Parathyroid adenoma (tissue), 2 donors: ENCODE measurements at regions not wholly inside any gene's neighbourhood (a gene's known extent, or its start where the extent isn't known, plus 50 kb on each side); places are given as distances from the start of the nearest gene placed in this dataset.

Experiments used
- H2AFZ ChIP-seq: fragments of 300-600 bp; sonication (generic); one replicate; pipeline ENCODE4 v1.7.0; 2017; ENCODE audit warnings: antibody characterized with exemption, mild to moderate bottlenecking
- H3K27ac ChIP-seq: fragments of 300-600 bp; sonication (generic); one replicate; pipeline ENCODE4 v1.7.0; 2017
- H3K27me3 ChIP-seq: fragments of 300-600 bp; sonication (generic); one replicate; pipeline ENCODE4 v1.7.0; 2017; ENCODE audit warnings: low read length; ENCODE audit not compliant: control insufficient read depth, insufficient read depth
- H3K36me3 ChIP-seq: fragments of 300-600 bp; sonication (generic); one replicate; pipeline ENCODE4 v1.7.0; 2017; ENCODE audit warnings: low read length; ENCODE audit not compliant: control insufficient read depth, insufficient read depth
- H3K4me1 ChIP-seq: fragments of 300-600 bp; sonication (generic); one replicate; pipeline ENCODE4 v1.7.0; 2017; ENCODE audit warnings: control low read depth
- H3K4me2 ChIP-seq: fragments of 300-600 bp; sonication (generic); one replicate; pipeline ENCODE4 v1.7.0; 2017; ENCODE audit warnings: low read length
- H3K4me3 ChIP-seq: fragments of 300-600 bp; sonication (generic); one replicate; pipeline ENCODE4 v1.7.0; 2017; ENCODE audit warnings: low read depth, low read length
- H3K79me2 ChIP-seq: fragments of 300-600 bp; sonication (generic); one replicate; pipeline ENCODE4 v1.7.0; 2017; ENCODE audit warnings: control low read depth
- H3K9ac ChIP-seq: fragments of 300-600 bp; sonication (generic); one replicate; pipeline ENCODE4 v1.7.0; 2017; ENCODE audit warnings: mild to moderate bottlenecking
- H3K9me3 ChIP-seq: fragments of 300-600 bp; sonication (generic); one replicate; pipeline ENCODE4 v1.7.0; 2017; ENCODE audit warnings: low read length; ENCODE audit not compliant: control insufficient read depth
- TF ChIP-seq, protein P1 (sequence below): fragments of 300-600 bp; sonication (generic); IDR thresholded peaks from one replicate; pipeline ENCODE4 v1.7.0; 2017; ENCODE audit warnings: antibody characterized with exemption, mild to moderate bottlenecking
- donor health status: primary hyperparathyroidism.

GRCh38 chr10:33524041-33524440 is 189.6 kb upstream of the NRP1 start:
- Histone ChIP-seq H2AFZ (no peak overlapping the region), H3K27ac (no peak overlapping the region), H3K4me3 (no peak overlapping the region), H3K9me3 (no peaks in the 10 kb centered on the region), H3K4me2 (no peak overlapping the region), H3K9ac (no peak overlapping the region), H3K27me3 (no peaks in the 10 kb centered on the region), H3K36me3 (no peaks in the 10 kb centered on the region), H3K79me2 (no peaks in the 10 kb centered on the region), H3K4me1 (no peaks in the 10 kb centered on the region)
- TF ChIP-seq, protein P1, sequence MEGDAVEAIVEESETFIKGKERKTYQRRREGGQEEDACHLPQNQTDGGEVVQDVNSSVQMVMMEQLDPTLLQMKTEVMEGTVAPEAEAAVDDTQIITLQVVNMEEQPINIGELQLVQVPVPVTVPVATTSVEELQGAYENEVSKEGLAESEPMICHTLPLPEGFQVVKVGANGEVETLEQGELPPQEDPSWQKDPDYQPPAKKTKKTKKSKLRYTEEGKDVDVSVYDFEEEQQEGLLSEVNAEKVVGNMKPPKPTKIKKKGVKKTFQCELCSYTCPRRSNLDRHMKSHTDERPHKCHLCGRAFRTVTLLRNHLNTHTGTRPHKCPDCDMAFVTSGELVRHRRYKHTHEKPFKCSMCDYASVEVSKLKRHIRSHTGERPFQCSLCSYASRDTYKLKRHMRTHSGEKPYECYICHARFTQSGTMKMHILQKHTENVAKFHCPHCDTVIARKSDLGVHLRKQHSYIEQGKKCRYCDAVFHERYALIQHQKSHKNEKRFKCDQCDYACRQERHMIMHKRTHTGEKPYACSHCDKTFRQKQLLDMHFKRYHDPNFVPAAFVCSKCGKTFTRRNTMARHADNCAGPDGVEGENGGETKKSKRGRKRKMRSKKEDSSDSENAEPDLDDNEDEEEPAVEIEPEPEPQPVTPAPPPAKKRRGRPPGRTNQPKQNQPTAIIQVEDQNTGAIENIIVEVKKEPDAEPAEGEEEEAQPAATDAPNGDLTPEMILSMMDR = no peak

- no peaks in the 10 kb centered on the region for H3K27me3 ChIP-seq
- H3K27ac ChIP-seq = no peak overlapping the region
- H3K9ac ChIP-seq = no peak overlapping the region
- TF ChIP-seq, protein P1 = no peak
- no peaks in the 10 kb centered on the region for H3K4me1 ChIP-seq
- no peaks in the 10 kb centered on the region for H3K36me3 ChIP-seq
- no peaks in the 10 kb centered on the region for H3K79me2 ChIP-seq
- H3K9me3 ChIP-seq = no peaks in the 10 kb centered on the region
- H3K4me3 ChIP-seq = no peak overlapping the region
- no peak overlapping the region for H3K4me2 ChIP-seq
- no peak overlapping the region for H2AFZ ChIP-seq
These were observed 188.8 kb upstream of the NRP1 start for GRCh38 chr10:33523236-33523792.

GRCh38 chr10:33521904-33522303 is 187.4 kb upstream of the NRP1 start:
- Histone ChIP-seq H3K27me3 (no peaks in the 10 kb centered on the region), H3K79me2 (no peaks in the 10 kb centered on the region), H3K27ac (no peak overlapping the region), H3K4me1 (no peaks in the 10 kb centered on the region), H3K36me3 (no peaks in the 10 kb centered on the region), H3K9ac (no peak overlapping the region), H3K4me3 (no peak overlapping the region), H3K4me2 (no peak overlapping the region), H3K9me3 (no peaks in the 10 kb centered on the region), H2AFZ (no peak overlapping the region)
- TF ChIP-seq, protein P1 = no peak

GRCh38 chr10:33521062-33521461 is 186.6 kb upstream of the NRP1 start:
- H3K4me3 ChIP-seq = no peak overlapping the region
- TF ChIP-seq, protein P1 = no peak
- H3K9ac ChIP-seq = no peak overlapping the region
- H3K4me1 ChIP-seq = no peaks in the 10 kb centered on the region
- no peaks in the 10 kb centered on the region for H3K36me3 ChIP-seq
- no peaks in the 10 kb centered on the region for H3K79me2 ChIP-seq
- no peaks in the 10 kb centered on the region for H3K27me3 ChIP-seq
- no peak overlapping the region for H3K27ac ChIP-seq
- no peaks in the 10 kb centered on the region for H3K9me3 ChIP-seq
- no peak overlapping the region for H3K4me2 ChIP-seq
- no peak overlapping the region for H2AFZ ChIP-seq

GRCh38 chr10:33520223-33520622 is 185.8 kb upstream of the NRP1 start:
- Histone ChIP-seq H3K4me2 (no peak overlapping the region), H3K9ac (no peak overlapping the region), H3K27ac (no peak overlapping the region), H3K9me3 (no peaks in the 10 kb centered on the region), H3K79me2 (no peaks in the 10 kb centered on the region), H3K4me1 (no peaks in the 10 kb centered on the region), H3K27me3 (no peaks in the 10 kb centered on the region), H2AFZ (no peak overlapping the region), H3K4me3 (no peak overlapping the region), H3K36me3 (no peaks in the 10 kb centered on the region)
- TF ChIP-seq, protein P1 = no peak
